ENCODE measurements at regions not wholly inside any gene's neighbourhood (a gene's known extent, or its start where the extent isn't known, plus 50 kb on each side); places are given as distances from the start of the nearest gene placed in this dataset.

DNA sequence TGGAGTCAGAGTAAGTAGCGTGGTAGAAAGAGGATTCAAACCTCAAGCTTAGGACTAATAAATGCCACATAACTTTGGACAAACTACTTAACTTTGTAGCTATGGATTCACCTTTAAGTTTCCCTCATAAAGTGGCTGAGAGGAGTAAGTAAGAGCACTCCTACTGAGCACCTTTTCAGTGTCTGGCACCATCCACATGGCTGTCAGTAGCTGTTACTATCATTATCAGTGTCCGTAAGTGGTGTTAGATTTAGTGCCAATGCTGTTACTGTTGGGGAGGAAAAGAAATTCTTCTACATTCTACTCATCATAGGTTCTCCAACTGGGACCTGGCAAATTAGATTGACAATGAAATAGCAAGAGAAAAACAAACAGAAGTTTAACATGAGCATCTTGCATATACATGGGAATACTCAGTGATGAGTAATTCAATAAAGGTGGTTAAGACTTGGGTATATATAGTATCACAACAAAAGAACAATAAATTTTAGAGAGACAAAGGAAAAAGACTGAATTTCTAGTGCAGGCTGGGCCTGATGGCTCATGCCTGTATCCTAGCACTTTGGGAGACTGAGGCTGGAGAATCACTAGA, 165.6 kb upstream of the NBEA start:
- intact Hi-C loops (cut with micrococcal nuclease) = no loop called here

DNA sequence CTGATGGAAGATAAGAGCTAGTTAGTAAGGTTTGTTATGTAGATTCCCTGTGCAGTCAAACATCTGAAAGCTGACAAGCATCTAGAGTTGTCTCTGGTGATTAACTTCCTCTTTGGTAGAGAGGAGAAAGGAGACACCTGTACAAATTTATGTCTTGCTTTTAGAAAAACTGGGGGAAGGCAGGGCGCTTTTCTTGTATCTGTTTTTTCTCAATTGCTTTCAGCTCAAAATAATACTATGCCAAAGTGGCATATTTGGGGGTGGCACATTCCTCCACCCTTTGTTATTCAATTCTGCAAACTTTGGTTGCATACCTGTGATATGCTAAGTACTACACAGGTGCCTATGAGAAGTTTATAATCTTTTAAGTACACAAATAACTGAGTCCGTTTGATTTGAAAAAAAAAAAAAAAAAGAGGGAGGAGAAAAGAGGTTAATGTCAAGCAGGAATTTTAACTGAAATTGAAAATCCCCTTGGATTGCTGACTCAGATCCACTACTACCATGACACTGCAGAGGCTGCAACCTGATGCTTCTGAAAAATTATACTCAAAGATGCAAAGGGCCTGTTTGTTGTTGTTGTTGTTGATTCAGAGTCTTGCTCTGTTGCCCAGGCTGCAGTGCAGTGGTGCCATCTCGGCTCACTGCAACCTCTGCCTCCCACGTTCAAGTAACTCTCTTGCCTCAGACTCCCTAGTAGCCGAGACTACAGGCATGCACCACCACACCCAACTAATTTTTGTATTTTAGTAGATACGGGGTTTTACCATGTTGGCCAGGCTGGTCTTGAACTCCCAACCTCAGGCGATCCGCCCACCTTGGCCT, 164.8 kb upstream of the NBEA start:
- intact Hi-C loops (cut with micrococcal nuclease) = no loop called here

DNA sequence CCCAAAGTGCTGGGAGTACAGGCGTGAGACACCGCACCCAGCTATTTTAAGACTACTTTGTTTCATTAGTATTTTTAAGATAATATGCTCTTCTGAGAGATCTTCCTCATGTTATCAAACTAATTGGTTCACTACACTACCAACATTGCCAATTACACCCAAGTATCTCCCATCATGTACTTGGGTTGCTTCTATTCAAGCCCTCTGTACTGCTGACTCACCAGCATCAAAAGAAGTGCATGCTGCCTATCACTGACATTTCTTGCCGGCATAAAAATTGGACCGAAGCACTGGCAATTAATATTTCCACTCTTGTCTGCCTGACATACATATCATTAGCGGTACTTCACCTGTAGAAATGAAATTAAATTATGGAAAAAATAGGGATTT, 164.2 kb upstream of the NBEA start:
- intact Hi-C loops (cut with micrococcal nuclease) = no loop called here

DNA sequence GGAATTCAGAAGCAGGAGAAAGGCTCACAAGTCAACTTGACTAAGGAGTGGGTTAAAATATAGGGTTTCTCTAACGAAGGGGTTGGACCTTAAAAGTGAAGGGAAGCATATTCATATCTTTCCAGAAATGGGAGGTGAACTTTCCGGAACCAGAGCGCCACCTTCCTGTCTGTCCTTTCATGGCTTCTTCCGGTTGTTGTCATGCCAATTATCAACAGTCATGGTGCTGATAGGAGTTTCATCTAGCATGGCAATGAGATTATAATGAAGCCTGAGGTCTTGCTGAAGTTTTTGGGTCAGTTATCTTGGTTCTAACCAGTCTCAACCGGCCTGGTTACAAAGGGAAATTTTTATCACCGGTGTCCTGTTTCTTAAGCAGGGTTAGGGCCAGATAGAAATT, 162.9 kb upstream of the NBEA start:
- intact Hi-C loops (cut with micrococcal nuclease) = no loop called here

DNA sequence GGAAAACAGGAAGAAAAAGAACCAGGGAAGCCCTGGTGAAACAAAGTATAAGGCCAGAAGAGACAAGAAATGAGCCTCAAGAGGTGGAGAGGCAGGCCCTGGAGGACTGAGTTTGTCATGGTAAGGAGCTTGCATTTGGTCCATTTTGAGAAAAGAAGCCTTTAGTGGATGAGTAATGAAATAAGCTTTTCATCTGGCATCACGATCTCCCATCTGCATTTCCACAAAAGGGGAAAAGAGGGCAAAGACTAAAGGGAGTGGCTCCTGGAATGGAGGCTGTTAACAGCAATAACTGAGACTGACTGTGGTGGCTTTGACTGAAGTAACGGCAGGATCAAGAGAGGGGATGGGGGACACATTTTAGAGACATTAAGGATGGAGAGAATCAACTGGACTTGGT, 148.8 kb upstream of the NBEA start:
- intact Hi-C loops (cut with micrococcal nuclease) = no loop called here

DNA sequence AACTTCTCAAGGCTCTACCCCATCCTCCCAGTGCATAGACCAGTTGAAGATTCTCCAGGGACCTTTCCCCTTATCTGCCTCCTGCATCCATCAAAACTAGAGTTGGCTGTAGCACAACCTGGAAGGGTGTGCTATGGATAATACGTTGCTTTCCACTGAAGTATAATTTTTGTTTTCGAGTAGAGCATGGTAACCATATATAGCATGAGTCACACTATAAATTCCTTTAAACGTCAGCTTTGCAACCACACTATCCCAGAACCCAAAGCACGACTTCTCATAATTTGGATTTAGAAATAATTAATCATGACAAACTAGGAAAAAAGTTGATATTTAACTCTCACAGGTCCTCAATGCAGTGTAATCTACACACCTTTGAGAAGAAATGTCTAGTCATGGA, 138.3 kb upstream of the NBEA start:
- intact Hi-C loops (cut with micrococcal nuclease) = no loop called here

DNA sequence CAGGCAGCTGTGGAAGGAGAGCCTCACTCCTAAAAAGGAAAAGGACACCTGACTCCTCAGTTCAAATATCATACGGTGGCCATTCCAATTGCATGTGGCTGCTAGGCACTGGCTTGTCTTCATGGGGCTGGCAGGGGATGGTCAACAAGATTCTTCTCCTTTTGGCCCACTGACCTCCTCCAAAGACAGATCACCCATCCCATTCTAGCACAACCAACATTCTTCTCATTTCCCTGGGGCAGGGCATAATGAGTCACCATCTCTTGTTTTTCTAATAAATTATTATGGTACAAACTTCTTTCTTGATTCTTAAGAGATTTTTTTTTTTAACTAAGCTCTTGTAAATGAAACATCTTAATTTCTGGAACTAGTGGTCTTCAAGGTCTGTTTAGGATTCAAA, 136.7 kb upstream of the NBEA start:
- intact Hi-C loops (cut with micrococcal nuclease) = no loop called here

DNA sequence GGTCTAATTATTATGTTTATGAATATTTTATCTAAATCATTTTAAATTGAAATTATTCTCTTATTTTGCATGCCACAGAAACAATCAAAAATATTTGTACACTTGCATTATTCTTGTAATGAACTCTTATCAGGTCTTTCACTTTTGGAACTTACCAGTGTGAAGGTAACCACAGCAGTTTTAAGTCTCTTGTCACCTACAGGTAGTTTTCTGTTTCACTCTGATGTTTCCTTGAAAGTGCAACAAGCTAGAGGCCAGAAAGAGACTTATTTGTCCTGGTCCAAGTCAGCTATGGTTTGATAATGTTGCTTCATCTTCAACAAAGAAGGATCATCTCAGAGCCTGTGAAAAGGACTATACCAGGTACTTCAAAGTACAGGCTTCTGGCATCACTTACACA, 133.4 kb upstream of the NBEA start:
- intact Hi-C loops (cut with micrococcal nuclease) = no loop called here

DNA sequence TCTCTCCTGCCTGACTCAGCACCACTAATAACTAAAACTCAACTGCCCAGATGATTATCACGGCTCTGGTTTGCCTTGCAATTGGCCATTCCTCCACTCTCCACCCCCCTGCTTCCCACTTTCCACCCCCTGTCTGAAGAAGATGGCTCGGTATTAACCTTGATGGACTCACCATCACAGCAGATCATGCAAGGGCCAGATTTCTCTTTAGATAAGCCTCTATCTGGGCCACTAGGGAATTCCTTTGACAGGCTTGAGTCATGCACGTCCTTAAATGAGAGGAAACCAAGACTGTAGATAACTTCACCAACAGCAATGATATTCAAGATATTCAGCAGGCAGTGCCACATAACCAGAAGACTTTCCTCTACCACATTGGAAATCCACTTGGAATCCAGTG, 131.1 kb upstream of the NBEA start:
- intact Hi-C loops (cut with micrococcal nuclease) = no loop called here

DNA sequence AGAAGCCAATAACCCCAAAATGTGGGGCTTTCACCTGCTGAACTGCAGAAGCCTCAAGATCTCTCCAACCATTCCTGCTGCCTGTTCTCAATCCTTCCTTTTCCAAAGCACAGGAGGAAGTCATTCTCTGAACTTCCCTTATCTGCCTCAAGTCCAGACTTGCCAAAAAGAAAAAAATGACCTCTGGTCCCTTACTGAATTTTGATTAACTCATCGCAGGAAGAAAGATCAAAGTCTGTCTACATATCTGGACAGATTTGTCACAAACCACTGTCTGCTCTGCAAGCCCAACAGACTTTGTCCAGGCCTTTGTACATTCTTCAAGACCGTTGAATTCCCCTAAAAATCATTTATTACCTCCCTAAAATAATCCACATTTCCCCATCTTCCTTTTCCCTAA, 126.5 kb upstream of the NBEA start:
- intact Hi-C loops (cut with micrococcal nuclease) = no loop called here

DNA sequence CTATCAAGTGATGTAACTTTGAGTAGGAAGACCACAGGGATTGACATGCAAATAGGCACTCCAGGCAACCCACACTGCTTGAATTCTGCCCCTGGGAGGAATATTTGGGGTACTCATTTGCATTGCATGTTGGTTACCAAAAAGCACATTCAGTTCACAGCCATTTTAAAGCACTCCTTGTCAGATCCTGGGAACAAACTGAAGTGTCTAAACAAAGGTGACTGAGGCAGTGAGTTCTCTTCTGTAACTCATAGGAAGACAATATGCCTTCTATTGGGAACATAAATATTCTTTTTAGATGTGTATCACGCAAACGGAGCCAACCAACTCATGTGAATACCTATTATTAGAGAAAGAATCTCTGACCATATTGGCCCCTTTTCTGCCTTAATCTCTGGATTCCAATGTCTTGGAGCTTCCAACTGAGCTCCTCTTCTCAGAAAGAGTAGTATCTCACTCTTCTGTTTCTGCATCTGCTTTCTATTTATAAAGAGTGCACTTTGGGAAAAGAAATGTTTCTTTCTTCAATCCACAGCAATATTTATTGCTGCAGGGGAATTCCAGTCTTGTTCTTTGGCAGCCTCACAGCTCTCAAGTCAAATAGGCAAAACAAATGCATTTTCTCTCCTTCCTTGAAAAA, 125.7 kb upstream of the NBEA start:
- intact Hi-C loops (cut with micrococcal nuclease) = no loop called here

DNA sequence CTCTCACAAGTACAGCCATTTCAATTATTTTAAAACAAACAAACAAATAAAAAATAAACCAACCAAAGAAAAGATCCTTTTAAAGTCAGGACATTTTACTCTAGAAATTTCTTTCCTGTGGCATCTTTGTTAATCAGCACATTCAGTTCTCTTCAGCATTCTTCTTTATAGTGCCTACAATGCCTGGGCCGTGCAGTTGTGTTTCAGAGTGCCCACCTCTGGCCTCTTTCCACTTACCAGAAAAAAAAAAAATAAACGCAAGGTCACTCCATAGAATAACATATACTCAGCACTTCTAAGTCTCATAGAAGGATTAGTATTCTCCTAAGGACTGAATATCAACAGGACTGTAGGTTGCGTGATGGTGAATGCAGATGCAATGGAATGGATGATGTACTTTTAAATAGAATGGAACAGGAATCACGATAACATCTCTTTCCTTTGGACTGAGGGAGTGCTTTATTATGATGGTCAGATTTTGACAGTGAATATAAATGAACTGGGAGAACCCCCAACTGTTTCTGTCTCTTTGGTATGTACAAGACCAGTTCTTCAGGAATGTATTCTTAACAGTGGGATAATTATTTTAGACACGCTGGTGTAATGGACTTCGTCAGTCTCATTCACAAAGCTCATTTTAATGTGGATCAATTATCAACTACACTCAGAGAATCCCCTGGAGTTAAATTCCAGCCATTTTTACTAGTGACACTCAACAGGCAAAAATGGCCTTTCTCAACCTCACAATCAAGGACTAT, 125.0 kb upstream of the NBEA start:
- intact Hi-C loops (cut with micrococcal nuclease) = no loop called here

DNA sequence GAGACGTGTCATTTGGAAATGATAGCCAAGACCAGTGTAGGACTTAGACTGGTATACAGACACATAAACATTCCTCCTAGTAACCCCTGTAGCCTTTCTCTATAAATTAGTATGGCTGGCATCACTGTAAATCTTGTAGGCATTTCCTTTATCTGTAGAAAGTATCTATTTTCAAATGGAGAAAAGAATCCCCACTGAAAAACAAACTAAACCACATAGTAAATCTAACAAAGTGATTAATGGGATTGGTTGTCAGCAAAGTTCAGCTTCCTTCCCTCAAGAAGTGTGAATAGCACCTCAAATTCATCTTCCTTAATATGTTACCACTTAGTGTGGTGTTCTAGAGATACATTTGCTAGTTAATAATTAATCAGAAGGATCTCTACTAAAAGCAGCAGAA, 119.4 kb upstream of the NBEA start:
- intact Hi-C loops (cut with micrococcal nuclease) = no loop called here

DNA sequence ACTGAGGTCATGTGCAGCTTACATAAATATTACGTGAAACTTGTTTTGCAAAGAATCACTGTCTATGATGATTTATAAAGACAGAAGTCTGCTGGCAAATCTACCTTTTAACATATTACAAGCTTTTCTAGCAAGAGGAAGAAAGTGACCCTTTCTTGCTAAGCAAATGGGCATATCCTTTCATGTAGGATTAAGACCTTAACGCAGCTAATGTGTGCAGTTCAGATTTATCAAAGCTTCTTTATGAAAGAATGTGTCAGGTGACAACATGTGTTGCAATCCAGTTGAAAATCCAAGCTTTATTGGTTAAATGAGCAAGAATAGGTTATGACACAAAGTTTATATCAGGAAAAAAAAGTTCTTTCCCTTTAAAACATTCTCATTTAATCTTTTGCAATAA, 115.6 kb upstream of the NBEA start:
- intact Hi-C loops (cut with micrococcal nuclease) = no loop called here

DNA sequence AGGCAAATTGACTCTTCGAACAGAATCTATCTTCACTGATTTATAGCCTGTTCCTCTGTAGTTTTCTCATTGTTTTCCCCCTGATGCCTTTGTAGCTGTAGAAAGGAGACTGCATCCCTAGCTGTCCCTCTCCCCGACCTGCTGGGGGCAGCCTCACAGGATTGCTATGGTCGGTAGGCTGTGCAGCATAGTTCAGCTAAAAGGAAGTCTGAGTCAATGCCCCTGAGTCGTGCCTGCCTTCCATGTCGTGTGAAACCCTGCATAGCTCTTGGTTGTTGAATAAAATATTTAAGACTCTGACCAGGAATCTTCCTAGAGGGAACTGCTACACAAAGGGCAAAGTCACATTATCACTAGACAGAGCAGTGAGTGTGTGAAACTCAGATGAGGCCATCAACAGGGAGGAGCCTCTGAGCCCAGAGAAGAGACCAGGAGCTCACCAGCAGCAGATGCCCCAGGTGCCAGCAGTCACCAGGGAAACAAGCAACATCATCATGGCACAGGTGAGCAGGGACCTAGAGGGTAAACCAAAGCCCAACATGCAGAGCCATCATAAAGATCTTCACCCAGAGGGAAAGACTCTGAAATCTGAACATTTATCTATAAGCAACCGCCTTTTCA, 108.4 kb upstream of the NBEA start:
- intact Hi-C loops (cut with micrococcal nuclease) = no loop called here

DNA sequence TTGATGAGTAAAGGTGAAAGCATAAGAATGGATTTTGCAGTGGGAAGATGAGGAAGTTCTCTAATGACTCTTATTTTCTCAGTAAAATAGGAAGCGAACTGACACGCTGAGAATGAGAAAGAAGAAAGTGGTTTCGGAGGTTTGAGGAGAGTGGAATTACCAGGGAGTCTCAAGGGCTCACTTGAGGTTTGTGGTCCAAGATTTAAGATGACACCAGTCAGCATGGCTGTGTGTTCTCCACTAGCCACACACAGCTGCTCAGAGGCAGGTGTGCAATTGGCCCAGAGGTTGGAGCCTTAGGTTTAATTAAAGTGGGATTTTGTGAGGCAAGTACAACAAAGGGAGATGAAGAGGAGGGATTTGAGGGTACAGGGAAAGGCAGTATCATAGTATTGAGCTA, 99.6 kb upstream of the NBEA start:
- intact Hi-C loops (cut with micrococcal nuclease) = no loop called here

DNA sequence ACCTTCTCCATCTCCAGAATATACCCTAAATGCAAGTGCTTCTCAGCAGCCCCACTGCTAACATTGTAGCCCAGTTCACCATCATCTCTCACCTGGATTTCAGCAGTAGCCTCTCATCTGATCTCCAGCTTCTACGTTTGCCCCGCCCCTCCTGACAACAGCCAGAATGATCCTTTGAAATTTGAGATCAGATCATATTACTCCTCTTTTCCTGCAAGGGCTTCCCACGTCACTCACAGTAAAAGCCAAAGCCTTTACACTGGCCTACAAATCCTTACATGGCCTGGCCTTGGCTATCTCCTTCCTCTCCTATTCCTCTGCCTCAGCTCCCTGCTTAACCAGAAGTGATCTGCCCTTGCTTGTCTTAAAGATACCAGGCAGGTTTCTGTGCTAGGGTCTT, 94.3 kb upstream of the NBEA start:
- intact Hi-C loops (cut with micrococcal nuclease) = no loop called here

DNA sequence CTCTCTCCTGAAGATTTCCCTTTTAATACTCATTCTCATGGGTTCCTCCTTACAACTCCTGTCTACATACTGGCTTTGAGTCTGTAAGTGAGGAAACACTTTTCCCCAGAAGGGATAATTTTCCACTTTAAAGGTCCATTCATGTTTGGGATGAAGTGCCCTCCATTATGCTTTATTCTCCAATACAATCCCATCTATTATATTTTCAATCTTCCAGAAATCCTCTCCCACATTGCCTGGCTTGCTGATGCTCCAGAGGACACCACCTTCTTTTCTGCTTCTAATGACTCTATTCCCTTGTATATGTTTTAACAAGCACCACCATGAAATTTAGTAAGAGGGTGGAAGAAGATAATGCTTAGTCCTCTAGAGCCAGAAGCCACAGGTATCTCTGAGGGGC, 92.7 kb upstream of the NBEA start:
- intact Hi-C loops (cut with micrococcal nuclease) = no loop called here

DNA sequence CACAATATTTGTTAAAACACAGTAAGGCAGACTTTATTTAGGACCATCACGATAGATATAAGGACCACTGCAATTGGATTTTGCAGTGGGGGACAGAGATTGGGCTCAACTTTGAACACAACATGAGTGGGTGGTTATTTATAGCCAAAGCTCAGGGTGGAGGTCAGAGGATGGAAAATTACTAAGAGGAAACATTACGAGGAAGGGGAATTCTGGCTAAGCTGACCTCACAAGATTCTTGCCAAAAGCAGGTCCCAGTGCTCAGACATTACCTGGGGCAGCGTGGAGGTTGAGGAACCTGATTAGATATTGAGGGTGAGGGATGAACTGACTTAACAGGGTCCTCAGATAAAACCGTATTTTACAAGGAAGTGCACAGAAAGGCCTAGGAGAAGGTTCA, 88.9 kb upstream of the NBEA start:
- intact Hi-C loops (cut with micrococcal nuclease) = no loop called here

DNA sequence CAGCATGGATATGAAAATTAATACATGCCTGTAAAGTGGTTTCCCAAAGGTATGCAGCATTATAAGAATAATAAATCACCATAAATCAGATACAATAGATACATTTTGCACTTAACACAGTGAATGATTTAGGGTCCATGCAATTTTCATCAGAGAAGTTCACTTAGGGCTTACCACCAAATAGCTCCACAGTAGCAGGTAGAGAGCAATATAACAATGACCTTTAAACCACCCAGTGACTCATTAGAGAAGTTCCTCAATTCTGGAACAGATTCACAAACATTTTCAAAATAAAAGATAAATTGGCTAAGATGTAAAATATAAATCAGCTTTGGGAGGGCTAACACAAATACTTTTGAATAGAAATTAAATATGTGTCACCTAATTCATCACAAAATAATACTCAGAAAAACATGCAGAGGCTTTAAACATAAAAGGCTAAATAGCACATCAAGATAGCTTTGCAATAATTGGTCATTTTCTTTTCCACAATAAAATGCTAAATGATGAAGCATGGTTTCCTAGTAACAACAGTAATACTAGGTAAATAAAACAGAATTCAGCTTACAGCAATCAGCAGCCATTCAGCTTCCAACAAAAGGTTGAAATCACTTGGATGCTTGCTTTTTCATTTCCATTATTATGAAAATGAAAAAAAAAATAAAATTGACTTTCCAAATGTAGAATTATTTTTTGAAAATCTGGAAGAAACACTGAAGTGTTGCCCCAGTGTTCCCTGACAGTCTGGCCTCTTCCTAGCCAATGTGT, 84.3 kb upstream of the NBEA start:
- intact Hi-C loops (cut with micrococcal nuclease) = no loop called here

DNA sequence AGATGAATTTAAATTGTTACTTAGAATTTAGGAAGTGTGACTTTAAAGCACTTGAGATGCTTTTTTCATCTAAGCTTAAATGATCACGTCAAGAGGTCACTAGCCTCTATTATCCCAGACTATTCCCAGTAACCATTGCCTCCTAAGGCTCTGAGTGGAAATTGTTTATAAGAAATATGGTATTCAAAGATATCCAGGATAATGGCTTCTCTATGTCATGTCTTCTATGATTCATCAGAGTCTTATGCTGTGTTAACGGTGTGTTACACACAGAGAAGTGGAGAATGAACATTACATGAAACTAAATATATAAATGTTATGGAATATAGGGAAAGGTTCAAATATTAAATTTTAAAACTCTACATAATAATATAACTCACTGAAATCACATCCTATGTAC, 79.8 kb upstream of the NBEA start:
- intact Hi-C loops (cut with micrococcal nuclease) = no loop called here

Measured in T-helper 1 cell treated with Interleukin-12 subunit alpha and Interleukin-12 subunit beta and Interleukin-4 antibody, amounts not matched to agents 30 ng/mL and 1 ng/mL, for 36 hours (primary cell).